ENCODE measurements at regions not wholly inside any gene's neighbourhood (a gene's known extent, or its start where the extent isn't known, plus 50 kb on each side); places are given as distances from the start of the nearest gene placed in this dataset.

DNA sequence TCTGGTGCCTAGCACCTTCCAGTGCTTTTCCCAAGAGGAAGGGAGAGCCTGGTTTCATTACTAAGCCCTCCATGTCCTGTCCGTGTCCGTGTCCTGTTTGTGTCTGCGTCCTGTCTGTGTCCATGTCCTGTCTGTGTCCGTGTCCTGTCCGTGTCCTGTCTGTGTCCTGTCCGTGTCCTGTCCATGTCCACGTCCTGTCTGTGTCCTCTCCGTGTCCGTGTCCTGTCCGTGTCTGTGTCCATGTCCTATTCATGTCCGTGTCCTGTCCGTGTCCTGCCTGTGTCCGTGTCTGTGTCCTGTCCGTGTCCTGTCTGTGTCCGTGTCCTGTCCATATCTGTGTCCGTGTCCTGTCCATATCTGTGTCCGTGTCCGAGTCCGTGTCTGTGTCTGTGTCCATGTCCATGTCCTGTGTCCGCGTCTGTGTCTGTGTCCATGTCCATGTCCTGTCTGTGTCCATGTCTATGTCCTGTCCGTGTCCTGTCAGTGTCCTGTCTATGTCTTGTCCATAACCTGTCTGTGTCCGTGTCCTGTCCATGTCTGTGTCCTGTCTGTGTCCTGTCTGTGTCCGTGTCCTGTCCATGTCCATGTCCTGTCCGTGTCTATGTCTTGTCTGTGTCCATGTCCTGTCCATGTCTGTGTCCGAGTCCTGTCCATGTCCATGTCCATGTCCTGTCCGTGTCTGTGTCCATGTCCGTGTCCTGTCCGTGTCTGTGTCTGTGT lies 54.4 kb upstream of the BHLHE23 start:
- peaks cover 0 to 6% (median 0%) of the 10 kb centered on the region in 3 donors for H3K4me1 ChIP-seq
- no peak for ATAC-seq
- H3K36me3 ChIP-seq, result no peaks in the 10 kb centered on the region
- H3K4me3 ChIP-seq, result no peak overlapping the region
- H3K9me3 ChIP-seq, result no peaks in the 10 kb centered on the region
- no peak for TF ChIP-seq EP300 (IDR thresholded peaks at IDR 0.05)
- TF ChIP-seq POLR2A (IDR thresholded peaks at IDR 0.05), result no peak
- TF ChIP-seq POLR2AphosphoS5 (IDR thresholded peaks at IDR 0.05), result no peak
- TF ChIP-seq, protein P1, sequence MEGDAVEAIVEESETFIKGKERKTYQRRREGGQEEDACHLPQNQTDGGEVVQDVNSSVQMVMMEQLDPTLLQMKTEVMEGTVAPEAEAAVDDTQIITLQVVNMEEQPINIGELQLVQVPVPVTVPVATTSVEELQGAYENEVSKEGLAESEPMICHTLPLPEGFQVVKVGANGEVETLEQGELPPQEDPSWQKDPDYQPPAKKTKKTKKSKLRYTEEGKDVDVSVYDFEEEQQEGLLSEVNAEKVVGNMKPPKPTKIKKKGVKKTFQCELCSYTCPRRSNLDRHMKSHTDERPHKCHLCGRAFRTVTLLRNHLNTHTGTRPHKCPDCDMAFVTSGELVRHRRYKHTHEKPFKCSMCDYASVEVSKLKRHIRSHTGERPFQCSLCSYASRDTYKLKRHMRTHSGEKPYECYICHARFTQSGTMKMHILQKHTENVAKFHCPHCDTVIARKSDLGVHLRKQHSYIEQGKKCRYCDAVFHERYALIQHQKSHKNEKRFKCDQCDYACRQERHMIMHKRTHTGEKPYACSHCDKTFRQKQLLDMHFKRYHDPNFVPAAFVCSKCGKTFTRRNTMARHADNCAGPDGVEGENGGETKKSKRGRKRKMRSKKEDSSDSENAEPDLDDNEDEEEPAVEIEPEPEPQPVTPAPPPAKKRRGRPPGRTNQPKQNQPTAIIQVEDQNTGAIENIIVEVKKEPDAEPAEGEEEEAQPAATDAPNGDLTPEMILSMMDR (IDR thresholded peaks at IDR 0.05), result no peak
- WGBS, 2 donors (ENCODE audit: low coverage in 1 of 2), result 90 to 94% methylated on average over 23 to 26 of the region's 29 CpGs
- peaks cover 94% of the 10 kb centered on the region for H3K27me3 ChIP-seq
- H3K27ac ChIP-seq, result no peak overlapping the region

DNA sequence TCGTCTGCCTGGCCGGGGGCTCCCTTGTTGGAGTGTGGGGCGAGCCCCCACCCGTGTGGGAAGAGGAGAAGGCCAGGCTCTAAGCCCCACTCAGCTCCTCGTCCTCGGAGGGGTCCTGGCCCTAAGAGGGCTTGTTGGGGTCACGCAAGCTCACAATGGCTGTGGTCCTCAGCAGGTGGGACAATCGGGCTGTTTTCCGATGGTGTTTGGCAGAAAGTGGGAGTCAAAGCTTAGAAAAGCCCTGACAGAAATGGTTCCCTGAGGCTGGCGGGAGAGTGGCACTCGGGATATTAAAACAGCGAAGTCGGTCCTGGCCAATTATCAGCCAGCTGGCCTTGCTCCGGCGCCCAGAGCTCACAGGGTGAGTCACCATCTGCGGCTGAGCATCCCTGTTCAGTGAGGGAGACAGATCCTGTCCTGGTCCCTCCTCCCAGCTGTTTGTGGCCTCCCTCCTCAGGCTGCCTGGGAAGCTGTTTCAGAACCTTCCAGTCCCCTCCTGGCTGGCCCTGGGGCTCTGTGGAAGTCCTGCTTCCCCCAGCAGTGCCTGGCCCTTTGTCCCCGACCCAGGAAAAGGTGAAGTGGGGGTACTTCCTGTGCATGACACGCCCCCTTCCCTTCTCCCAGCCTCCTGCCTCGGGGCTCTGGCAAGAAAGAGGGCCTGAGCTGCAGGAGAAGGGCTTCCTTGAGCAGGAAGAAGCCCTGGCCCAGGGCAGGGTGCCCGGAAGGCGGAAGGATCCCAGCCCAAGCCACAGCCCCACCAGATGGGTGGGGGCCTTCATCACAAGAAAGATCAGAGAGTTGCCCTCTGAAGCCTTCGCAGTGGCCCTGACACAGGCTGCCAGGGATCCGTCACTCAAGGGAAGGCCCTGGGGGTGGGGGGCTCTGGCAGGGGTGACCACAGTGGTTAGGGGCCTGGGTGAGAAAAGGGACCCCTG lies 53.6 kb upstream of the BHLHE23 start:
- TF ChIP-seq EP300 (IDR thresholded peaks at IDR 0.05), result no peak
- TF ChIP-seq, protein P1 (IDR thresholded peaks at IDR 0.05), result no peak
- TF ChIP-seq POLR2AphosphoS5 (IDR thresholded peaks at IDR 0.05), result no peak
- no peak for TF ChIP-seq POLR2A (IDR thresholded peaks at IDR 0.05)

DNA sequence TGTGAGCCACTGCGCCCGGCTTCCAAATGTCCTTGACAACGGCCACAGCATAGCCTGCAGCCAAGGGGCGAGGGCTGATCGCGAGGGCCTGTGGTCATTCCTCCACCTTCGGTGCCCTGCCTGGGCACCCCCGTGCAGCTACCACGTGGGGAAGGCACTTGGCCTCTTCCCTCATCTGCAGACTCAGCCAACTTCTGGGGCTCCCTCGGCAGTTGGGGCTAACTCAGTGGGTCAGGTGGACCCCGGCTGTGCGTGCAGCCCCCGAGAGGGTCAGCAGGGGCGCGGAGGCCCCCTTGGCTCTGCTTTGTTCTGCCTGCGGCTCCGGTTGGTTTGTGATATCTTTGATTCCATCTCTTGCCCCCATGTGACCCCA lies 52.9 kb upstream of the BHLHE23 start:
- Histone ChIP-seq H3K36me3 (no peaks in the 10 kb centered on the region), H3K27me3 (peaks cover 91% of the 10 kb centered on the region), H3K9me3 (no peaks in the 10 kb centered on the region), H3K4me3 (no peak overlapping the region), H3K27ac (no peak overlapping the region), H3K4me1 (peaks cover 0 to 10% (median 0%) of the 10 kb centered on the region in 3 donors)
- ATAC-seq, result no peak
- no peak for TF ChIP-seq POLR2A (IDR thresholded peaks at IDR 0.05)
- TF ChIP-seq EP300 (IDR thresholded peaks at IDR 0.05), result no peak
- no peak for TF ChIP-seq POLR2AphosphoS5 (IDR thresholded peaks at IDR 0.05)
- TF ChIP-seq, protein P1 (IDR thresholded peaks at IDR 0.05), result no peak
- 80 to 100% methylated on average over 1 to 2 of the region's 17 CpGs for WGBS, 2 donors (ENCODE audit: low coverage in 1 of 2)

More for the DNA sequence above, 53.6 kb upstream of the BHLHE23 start:
- peaks cover 93% of the 10 kb centered on the region for H3K27me3 ChIP-seq
- WGBS, 2 donors (ENCODE audit: low coverage in 1 of 2), result 40 to 49% methylated on average over 1 to 8 of the region's 23 CpGs
- no peaks in the 10 kb centered on the region for H3K36me3 ChIP-seq
- no peak for ATAC-seq
- no peak overlapping the region for H3K27ac ChIP-seq
- peaks cover 0 to 10% (median 0%) of the 10 kb centered on the region in 3 donors for H3K4me1 ChIP-seq
- no peaks in the 10 kb centered on the region for H3K9me3 ChIP-seq
- no peak overlapping the region for H3K4me3 ChIP-seq

DNA sequence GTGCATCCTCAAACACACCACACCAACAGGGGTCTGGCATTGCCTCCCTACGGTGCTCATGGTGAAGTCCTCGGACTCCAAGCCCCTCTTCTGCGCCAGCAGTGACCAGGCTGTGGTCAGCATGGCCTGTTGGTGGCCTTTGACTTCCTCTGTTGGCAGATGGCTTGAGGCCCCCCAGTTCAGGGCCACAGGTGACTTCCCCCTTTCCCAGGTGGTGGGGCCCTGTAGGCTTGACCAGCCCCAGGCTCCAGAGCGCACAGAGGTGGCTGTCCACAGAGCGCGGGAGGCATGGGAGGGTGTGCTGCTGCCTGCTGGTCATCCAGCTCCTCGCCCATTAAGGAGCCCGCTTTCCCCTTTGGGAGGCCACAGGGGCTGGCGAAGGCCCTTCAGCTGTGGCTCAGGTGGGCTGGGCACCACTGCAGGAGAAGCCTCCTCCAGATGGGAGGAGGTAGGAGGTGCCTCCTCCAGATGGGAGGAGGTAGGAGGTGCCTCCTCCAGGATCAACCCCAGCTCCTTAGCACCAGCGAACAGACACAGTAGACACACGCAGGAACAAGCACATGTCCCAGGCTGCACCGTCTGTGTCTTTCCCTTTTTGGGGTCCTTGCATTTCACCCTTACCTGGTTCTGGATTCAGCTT lies 52.1 kb upstream of the BHLHE23 start:
- H3K36me3 ChIP-seq, result no peaks in the 10 kb centered on the region
- H3K27ac ChIP-seq, result no peak overlapping the region
- no peaks in the 10 kb centered on the region for H3K9me3 ChIP-seq
- H3K27me3 ChIP-seq, result peaks cover 91% of the 10 kb centered on the region
- H3K4me1 ChIP-seq, result peaks cover 0 to 10% (median 0%) of the 10 kb centered on the region in 3 donors
- H3K4me3 ChIP-seq, result no peak overlapping the region
- no peak for ATAC-seq
- 27 to 54% methylated on average over 2 to 3 of the region's 12 CpGs for WGBS, 2 donors (ENCODE audit: low coverage in 1 of 2)
- TF ChIP-seq POLR2A (IDR thresholded peaks at IDR 0.05) (no peak), EP300 (IDR thresholded peaks at IDR 0.05) (no peak), POLR2AphosphoS5 (IDR thresholded peaks at IDR 0.05) (no peak)
- TF ChIP-seq, protein P1 (IDR thresholded peaks at IDR 0.05), result no peak
